SK-N-SH (cell line): ENCODE measurements at regions not wholly inside any gene's neighbourhood (a gene's known extent, or its start where the extent isn't known, plus 50 kb on each side); places are given as distances from the start of the nearest gene placed in this dataset.

Source experiments
- CTCF ChIA-PET: fragments of 300-600, 350-600 bp; formaldehyde crosslinking; extraction: SDS; loops from one replicate; lab custom pipeline; 2021; lab: Yijun Ruan, JAX
- POLR2A ChIA-PET: fragments of 350-600 bp; sonication (Branson Sonifier 250); formaldehyde crosslinking; extraction: SDS; loops from one replicate; lab custom pipeline; 2020; ENCODE audit warnings: antibody characterized with exemption, inconsistent platforms; lab: Yijun Ruan, JAX
- DNase-seq: peaks from one replicate; pipeline ENCODE4 v3.0.0; 2012
- H2AFZ ChIP-seq: fragments of 200-600 bp; sonication (generic); 2 replicates; pipeline ENCODE4 v1.8.1; 2016; ENCODE audit warnings: antibody characterized with exemption, mild to moderate bottlenecking, low read depth
- H3F3A ChIP-seq: fragments of 200-600 bp; sonication (generic); replicated peaks from 2 replicates; pipeline ENCODE3; 2016; ENCODE audit warnings: antibody characterized with exemption, mild to moderate bottlenecking; ENCODE audit not compliant: insufficient read depth
- H3K27ac ChIP-seq, 2 experiments: fragments of 200-500 bp in 1 of 2; fragments of 200-600 bp in 1 of 2; sonication (Bioruptor generic) in 1 of 2; sonication (generic), shearing (Covaris generic) in 1 of 2; 2 replicates each; pipeline versions ENCODE4 v1.5.1 to v1.6.1; 2014 to 2016; ENCODE audit warnings: low read depth in 2 of 2, inconsistent platforms in 1 of 2, low read length in 1 of 2, mild to moderate bottlenecking in 1 of 2, mixed read lengths in 1 of 2
- H3K27me3 ChIP-seq: fragments of 200-600 bp; sonication (generic), shearing (Covaris generic); 2 replicates; pipeline ENCODE4 v1.6.1; 2016; ENCODE audit warnings: mixed run types; ENCODE audit not compliant: insufficient read depth
- H3K36me3 ChIP-seq, 2 experiments: fragments of 200-500 bp in 1 of 2; fragments of 200-600 bp in 1 of 2; sonication (Bioruptor generic) in 1 of 2; sonication (generic) in 1 of 2; replicated peaks in 1 of 2; 2 replicates each; pipeline versions ENCODE3 to v1.5.1; 2014 to 2016; ENCODE audit warnings: low read length in 1 of 2, mild to moderate bottlenecking in 1 of 2; ENCODE audit not compliant: insufficient read depth in 2 of 2, control insufficient read depth in 1 of 2
- H3K4me1 ChIP-seq, 2 experiments: fragments of 200-500 bp in 1 of 2; fragments of 200-600 bp in 1 of 2; sonication (Bioruptor generic) in 1 of 2; sonication (generic), shearing (Covaris generic) in 1 of 2; 2 replicates each; pipeline versions ENCODE4 v1.5.1 to v1.6.1; 2014 to 2016; ENCODE audit warnings: low read depth in 1 of 2, low read length in 1 of 2, mixed run types in 1 of 2; ENCODE audit not compliant: insufficient read depth in 2 of 2, control insufficient read depth in 1 of 2
- H3K4me2 ChIP-seq: fragments of 200-600 bp; sonication (generic), shearing (Covaris generic); 2 replicates; pipeline ENCODE4 v1.6.1; 2017; ENCODE audit warnings: mixed run types
- H3K4me3 ChIP-seq, 2 experiments: fragments of 200-500 bp in 1 of 2; fragments of 200-600 bp in 1 of 2; sonication (Bioruptor generic) in 1 of 2; sonication (generic), shearing (Covaris generic) in 1 of 2; 2 replicates each; pipeline versions ENCODE4 v1.5.1 to v1.8.1; 2014 to 2016; ENCODE audit warnings: low read depth in 2 of 2, inconsistent platforms in 1 of 2, low read length in 1 of 2, mild to moderate bottlenecking in 1 of 2, mixed read lengths in 1 of 2, moderate library complexity in 1 of 2
- H3K79me2 ChIP-seq: fragments of 200-600 bp; sonication (generic); 2 replicates; pipeline ENCODE4 v1.8.1; 2017; ENCODE audit warnings: mild to moderate bottlenecking; ENCODE audit not compliant: insufficient read depth
- H3K9ac ChIP-seq: fragments of 200-600 bp; sonication (generic); 2 replicates; pipeline ENCODE4 v1.6.1; 2017; ENCODE audit warnings: mixed run types
- H3K9me2 ChIP-seq: fragments of 200-600 bp; sonication (generic); 2 replicates; pipeline ENCODE4 v1.6.1; 2017; ENCODE audit warnings: mixed run types
- H3K9me3 ChIP-seq: fragments of 200-600 bp; sonication (generic); 2 replicates; pipeline ENCODE4 v1.6.1; 2017; ENCODE audit warnings: mixed run types, mild to moderate bottlenecking, moderate library complexity
- H4K20me1 ChIP-seq: fragments of 200-600 bp; sonication (generic); 2 replicates; pipeline ENCODE4 v1.6.1; 2017; ENCODE audit warnings: mild to moderate bottlenecking, mixed run types; ENCODE audit not compliant: insufficient read depth
- ELF1 ChIP-seq: IDR thresholded peaks from 2 replicates; pipeline ENCODE4 v1.4.0; 2012
- EP300 ChIP-seq, 2 experiments: IDR thresholded peaks; 2 replicates each; pipeline versions ENCODE4 v1.4.0 to v1.6.1; 2012; ENCODE audit warnings: borderline replicate concordance in 1 of 2, low read depth in 1 of 2, low read length in 1 of 2
- GABPA ChIP-seq: IDR thresholded peaks from 2 replicates; pipeline ENCODE4 v1.4.0; 2012; ENCODE audit warnings: low read depth, mild to moderate bottlenecking
- IRF3 ChIP-seq: fragments of 150-350 bp; IDR thresholded peaks from 2 replicates; pipeline ENCODE4 v1.6.1; 2016; ENCODE audit warnings: mild to moderate bottlenecking, low read depth, low read length
- JUND ChIP-seq: IDR thresholded peaks from 2 replicates; pipeline ENCODE4 v1.4.0; 2012
- MXI1 ChIP-seq: IDR thresholded peaks from 2 replicates; pipeline ENCODE4 v1.6.1; 2012; ENCODE audit warnings: mild to moderate bottlenecking, low read depth, low read length, improper control_type of control experiment
- NRF1 ChIP-seq: IDR thresholded peaks from 2 replicates; pipeline ENCODE4 v1.6.1; 2012; ENCODE audit warnings: low read depth, mild to moderate bottlenecking, low read length
- RAD21 ChIP-seq: IDR thresholded peaks from 2 replicates; pipeline ENCODE4 v1.6.1; 2012; ENCODE audit warnings: mild to moderate bottlenecking, low read length
- SIN3A ChIP-seq: IDR thresholded peaks from 2 replicates; pipeline ENCODE4 v1.6.1; 2012; ENCODE audit warnings: low read depth, mild to moderate bottlenecking, low read length, moderate library complexity, borderline replicate concordance
- TAF1 ChIP-seq: IDR thresholded peaks from 2 replicates; pipeline ENCODE4 v1.6.1; 2012; ENCODE audit warnings: low read depth, mild to moderate bottlenecking, low read length, moderate library complexity, borderline replicate concordance
- ZBTB33 ChIP-seq: IDR thresholded peaks from 2 replicates; pipeline ENCODE4 v1.4.0; 2012; ENCODE audit warnings: low read depth, borderline replicate concordance
- WGBS: methylation state at CpG from one replicate; pipeline ENCODE4 v1.1.6; 2017; ENCODE audit warnings: low lambda C conversion rate; 5-methylcytosine and 5-hydroxymethylcytosine counted together

- POLR2A ChIA-PET = no interaction called here
- CTCF ChIA-PET = interaction anchor here (0.7 to 18.8 kb wide), 10 partner anchors 9 to 358 kb away, joined by 3 to 766 read pairs (median 9); no protein-coding TSS in a partner anchor
These were observed 346.5 kb upstream of the NPVF start for GRCh38 chr7:25574828-25575227.

GRCh38 chr7:25575634-25576033 is 347.3 kb upstream of the NPVF start:
- Histone ChIP-seq H3K27me3 (no peaks in the 10 kb centered on the region), H3K36me3 (no peaks in the 10 kb centered on the region), H3F3A (no peaks in the 10 kb centered on the region)
- DNase-seq = no peak
- POLR2A ChIA-PET = no interaction called here
- 55% methylated on average over 4 of the region's 4 CpGs for WGBS
- no peak for TF ChIP-seq NRF1
- TF ChIP-seq ZBTB33 = no peak
- TF ChIP-seq TAF1 = no peak
- TF ChIP-seq IRF3 = no peak
- TF ChIP-seq, all 33 proteins: peak for 0
- Histone ChIP-seq H3K4me3 (no peak overlapping the region), H3K27ac (no peak overlapping the region), H3K9ac (no peak overlapping the region), H3K9me2 (no peaks in the 10 kb centered on the region), H3K79me2 (no peaks in the 10 kb centered on the region), H4K20me1 (no peaks in the 10 kb centered on the region), H3K4me1 (peaks cover 0 to 8% of the 10 kb centered on the region in 2 experiments; a peak in 2 of 4 replicates), H3K4me2 (no peak overlapping the region), H3K9me3 (no peaks in the 10 kb centered on the region), H2AFZ (no peak overlapping the region)
- CTCF ChIA-PET = interaction anchor here (0.9 to 18.8 kb wide), 6 partner anchors 10 to 315 kb away, joined by 4 to 766 read pairs (median 145); no protein-coding TSS in a partner anchor

More at GRCh38 chr7:25574828-25575227, 346.5 kb upstream of the NPVF start:
- Histone ChIP-seq H3K36me3 (no peaks in the 10 kb centered on the region), H3K4me2 (no peak overlapping the region), H4K20me1 (no peaks in the 10 kb centered on the region), H3K79me2 (no peaks in the 10 kb centered on the region), H3K27me3 (no peaks in the 10 kb centered on the region), H3K9me3 (no peaks in the 10 kb centered on the region), H3K9ac (no peak overlapping the region), H3K4me3 (no peak overlapping the region), H3K27ac (no peak overlapping the region), H3F3A (no peaks in the 10 kb centered on the region), H3K9me2 (no peaks in the 10 kb centered on the region), H3K4me1 (peaks cover 0 to 7% of the 10 kb centered on the region in 2 experiments; a peak in 2 of 4 replicates), H2AFZ (no peak overlapping the region)
- no peak for DNase-seq
- TF ChIP-seq IRF3 (no peak), ELF1 (no peak), RAD21 (no peak), SIN3A (no peak), NRF1 (no peak), GABPA (no peak), JUND (no peak), MXI1 (no peak), EP300 (IDR thresholded peaks at IDR 0.05; ENCODE audit: borderline replicate concordance in 1 of 2, low read depth in 1 of 2, low read length in 1 of 2) (no peak)
